Thoracic aorta (tissue), 2 donors: ENCODE measurements at regions not wholly inside any gene's neighbourhood (a gene's known extent, or its start where the extent isn't known, plus 50 kb on each side); places are given as distances from the start of the nearest gene placed in this dataset.

Experiments used
- ATAC-seq: fragments of 150-250 bp; one replicate; pipeline ENCODE4 v1.8.0; 2017; ENCODE audit warnings: low read depth; ENCODE audit not compliant: insufficient number of reproducible peaks, low FRiP score
- DNase-seq: peaks from one replicate; pipeline ENCODE4 v3.0.0-alpha.2; 2020; ENCODE audit warnings: low spot score
- H3K27ac ChIP-seq, 2 donors: fragments of 200-600 bp; sonication (generic); 1 replicate in 1 of 2; 2 replicates in 1 of 2; pipeline ENCODE4 v1.5.1; 2016; ENCODE audit warnings: mild to moderate bottlenecking in 2 of 2, moderate library complexity in 2 of 2
- H3K27me3 ChIP-seq: fragments of 200-600 bp; sonication (generic); replicated peaks from 2 replicates; pipeline ENCODE4 v1.6.0; 2016; ENCODE audit warnings: mild to moderate bottlenecking; ENCODE audit not compliant: insufficient read depth
- H3K36me3 ChIP-seq: fragments of 200-600 bp; sonication (generic); one replicate; pipeline ENCODE4 v1.5.1; 2016
- H3K4me1 ChIP-seq, 2 donors: fragments of 200-600 bp; sonication (generic); 1 replicate in 1 of 2; 2 replicates in 1 of 2; pipeline versions ENCODE4 v1.5.1 to v1.6.0; 2016; ENCODE audit warnings: low read depth in 2 of 2, mild to moderate bottlenecking in 1 of 2; ENCODE audit not compliant: control insufficient read depth in 1 of 2
- H3K4me3 ChIP-seq: fragments of 200-600 bp; sonication (generic); 2 replicates; pipeline ENCODE4 v1.5.1; 2016; ENCODE audit warnings: mild to moderate bottlenecking
- H3K9me3 ChIP-seq: fragments of 200-600 bp; sonication (generic); 2 replicates; pipeline ENCODE4 v1.5.1; 2016
- CTCF ChIP-seq: fragments of 200-600 bp; sonication (generic); IDR thresholded peaks from one replicate; pipeline ENCODE4 v1.5.1; 2019; ENCODE audit warnings: antibody characterized with exemption

DNA sequence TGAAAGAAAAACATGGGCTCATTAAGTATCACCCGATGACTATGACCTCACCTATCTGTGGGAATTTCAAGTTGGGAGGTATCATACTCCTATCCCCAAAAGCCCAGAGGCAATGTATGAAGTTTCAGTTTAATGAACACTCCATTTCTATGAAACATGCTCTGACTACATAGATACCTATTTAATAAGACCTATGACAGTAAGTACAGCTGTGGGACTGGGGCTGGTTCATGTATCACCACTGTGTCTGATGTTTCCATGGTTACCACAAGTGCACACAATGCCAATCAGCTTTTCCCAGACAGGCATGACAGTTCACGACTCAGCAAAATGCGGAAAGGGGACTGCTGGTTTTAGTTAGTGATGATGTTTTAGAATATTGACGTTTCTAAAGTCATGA is 167.7 kb downstream of the SIPA1L2 start:
- no peak for ATAC-seq
- no peak overlapping the region for H3K27ac ChIP-seq
- TF ChIP-seq CTCF, result no peak
- no peaks in the 10 kb centered on the region for H3K27me3 ChIP-seq
- no peaks in the 10 kb centered on the region for H3K9me3 ChIP-seq
- no peaks in the 10 kb centered on the region for H3K4me1 ChIP-seq
- H3K36me3 ChIP-seq, result no peaks in the 10 kb centered on the region
- no peak for DNase-seq
- H3K4me3 ChIP-seq, result no peak overlapping the region

DNA sequence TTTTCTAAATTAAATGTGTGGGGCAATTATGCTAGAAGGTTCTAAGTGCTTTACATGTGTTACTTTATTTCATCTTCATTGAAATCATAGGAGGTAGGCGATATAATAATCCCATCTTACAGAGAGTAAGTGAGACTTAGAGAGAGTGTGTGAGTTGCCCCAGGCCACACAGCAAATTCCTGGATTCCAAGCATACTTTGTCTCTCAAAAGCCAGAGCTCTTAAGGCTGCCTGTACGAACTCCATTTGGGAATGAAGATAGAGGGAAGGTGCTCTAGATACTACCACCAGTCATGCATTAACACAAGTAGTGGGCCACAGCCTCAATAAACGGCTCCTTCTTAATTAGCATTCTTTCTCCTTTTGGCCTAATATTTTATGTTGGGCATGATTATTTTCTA is 170.1 kb downstream of the SIPA1L2 start:
- ATAC-seq (no peak), DNase-seq (no peak)
- no peaks in the 10 kb centered on the region for H3K9me3 ChIP-seq
- no peak for TF ChIP-seq CTCF
- no peak overlapping the region for H3K27ac ChIP-seq
- H3K27me3 ChIP-seq, result no peaks in the 10 kb centered on the region
- no peak overlapping the region for H3K4me3 ChIP-seq
- no peaks in the 10 kb centered on the region for H3K4me1 ChIP-seq
- H3K36me3 ChIP-seq, result no peaks in the 10 kb centered on the region

DNA sequence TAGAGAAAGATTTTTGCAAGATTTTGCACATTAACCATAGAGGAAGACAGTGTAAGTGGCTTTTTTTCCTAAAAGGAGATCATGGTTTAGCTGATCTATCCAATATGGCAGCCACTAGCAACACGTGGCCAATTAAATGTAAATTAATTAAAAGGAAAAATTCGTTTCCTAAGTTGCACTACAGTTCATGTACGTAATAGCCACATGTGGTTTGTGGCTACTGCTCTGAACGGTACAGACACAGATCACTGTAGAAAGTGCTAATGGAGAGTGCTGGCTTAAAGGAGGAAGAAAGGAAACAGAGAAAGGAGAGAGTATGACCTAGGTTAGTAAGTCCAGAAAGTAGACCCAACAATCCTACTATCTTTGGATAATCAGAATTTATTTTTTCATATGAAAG is 170.8 kb downstream of the SIPA1L2 start:
- Histone ChIP-seq H3K27me3 (no peaks in the 10 kb centered on the region), H3K4me1 (no peaks in the 10 kb centered on the region), H3K27ac (no peak overlapping the region), H3K9me3 (no peaks in the 10 kb centered on the region), H3K36me3 (no peaks in the 10 kb centered on the region), H3K4me3 (no peak overlapping the region)
- no peak for TF ChIP-seq CTCF
- ATAC-seq, result no peak
- DNase-seq, result no peak

DNA sequence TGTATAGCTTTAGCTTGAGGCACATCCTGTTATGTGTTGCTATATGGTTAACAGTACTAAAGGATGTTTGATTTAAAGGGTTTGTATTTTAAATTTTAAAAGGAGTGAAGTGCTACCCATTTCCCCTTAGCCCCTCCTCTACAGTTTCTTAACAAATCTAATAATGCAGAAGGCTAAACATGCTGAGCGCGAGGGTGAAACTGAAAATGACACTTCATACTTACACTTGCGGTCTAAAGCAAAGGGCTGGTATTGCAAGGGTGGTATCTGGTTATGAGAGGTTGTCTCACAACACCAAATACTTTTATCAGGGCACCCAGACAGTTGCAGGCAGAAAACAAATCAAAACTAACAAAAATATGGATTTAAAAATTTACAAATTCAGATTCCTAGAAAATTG is 172.3 kb downstream of the SIPA1L2 start:
- Histone ChIP-seq H3K36me3 (no peaks in the 10 kb centered on the region), H3K9me3 (no peaks in the 10 kb centered on the region), H3K4me3 (no peak overlapping the region), H3K27ac (no peak overlapping the region), H3K27me3 (no peaks in the 10 kb centered on the region), H3K4me1 (no peaks in the 10 kb centered on the region)
- DNase-seq (no peak), ATAC-seq (no peak)
- TF ChIP-seq CTCF, result no peak

DNA sequence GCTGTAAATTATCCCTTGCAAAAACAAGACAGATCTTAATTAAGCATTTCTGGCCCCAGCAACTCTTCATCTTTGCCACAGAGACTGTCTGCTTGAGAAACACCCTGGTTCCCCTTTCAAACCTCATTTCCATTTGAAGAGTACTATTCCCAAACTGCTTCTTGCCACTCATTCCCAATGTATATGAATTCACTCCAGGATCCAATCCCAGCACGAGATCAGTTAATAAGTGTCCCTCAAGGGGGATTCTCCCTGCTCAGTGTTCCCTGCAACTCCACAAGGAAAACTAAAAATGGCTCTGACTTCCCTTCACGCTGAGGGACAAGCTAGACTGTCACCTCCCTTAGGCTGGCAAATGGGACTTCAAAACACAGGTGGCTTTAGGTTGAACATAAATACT is 173.2 kb downstream of the SIPA1L2 start:
- no peak for ATAC-seq
- Histone ChIP-seq H3K27me3 (no peaks in the 10 kb centered on the region), H3K4me1 (no peaks in the 10 kb centered on the region), H3K9me3 (no peaks in the 10 kb centered on the region), H3K4me3 (no peak overlapping the region), H3K36me3 (no peaks in the 10 kb centered on the region), H3K27ac (no peak overlapping the region)
- no peak for DNase-seq
- TF ChIP-seq CTCF, result no peak
